GM23248 (cell line): ENCODE measurements at regions not wholly inside any gene's neighbourhood (a gene's known extent, or its start where the extent isn't known, plus 50 kb on each side); places are given as distances from the start of the nearest gene placed in this dataset.

Experiments used
- EZH2 ChIP-seq: fragments of 200-600 bp; sonication (generic); IDR thresholded peaks from 2 replicates; pipeline ENCODE4 v1.6.1; 2018; ENCODE audit warnings: antibody characterized with exemption, mild to moderate bottlenecking; ENCODE audit not compliant: insufficient read depth, poor library complexity, severe bottlenecking
- EZH2phosphoT487 ChIP-seq: fragments of 200-600 bp; sonication (generic); IDR thresholded peaks from 2 replicates; pipeline ENCODE4 v1.6.1; 2018; ENCODE audit warnings: antibody characterized with exemption, moderate library complexity, mild to moderate bottlenecking, low read depth; ENCODE audit not compliant: insufficient read depth

DNA sequence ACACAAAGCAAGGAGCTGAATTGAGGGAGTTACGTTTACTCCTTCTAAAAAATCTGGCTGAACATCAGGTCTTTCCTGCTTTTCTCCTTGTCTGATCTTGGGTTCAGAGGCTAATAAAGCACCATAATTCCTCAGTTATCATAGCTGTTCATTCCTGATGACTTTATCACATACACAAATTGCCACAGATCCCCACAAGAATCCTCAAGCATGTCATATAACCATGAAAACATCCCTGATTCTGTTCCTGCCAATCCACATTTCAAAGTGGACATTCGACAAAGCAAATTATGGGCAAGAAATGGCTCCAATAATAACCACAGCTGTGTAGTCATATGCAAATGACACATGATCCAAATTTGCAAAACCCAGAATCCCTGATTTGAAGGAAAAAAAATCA is 321.3 kb downstream of the MEX3B start:
- TF ChIP-seq EZH2, result no peak
- TF ChIP-seq EZH2phosphoT487, result no peak
